Putamen (tissue), 1 donor: ENCODE measurements at regions not wholly inside any gene's neighbourhood (a gene's known extent, or its start where the extent isn't known, plus 50 kb on each side); places are given as distances from the start of the nearest gene placed in this dataset.
"Not testable (repeated sequence)": the region's sequence is repeated elsewhere in the genome, so short reads cannot be mapped to it uniquely, and the experiment has no call there.

ENCODE experiments used
- DNase-seq: peaks from one replicate; pipeline ENCODE4 v3.0.0-alpha.2; 2016; ENCODE audit warnings: low spot score

GRCh38 chr4:44964086-44964485 lies 237.7 kb upstream of the GNPDA2 start:
- DNase-seq: not testable (repeated sequence)

GRCh38 chr4:44961001-44961755 lies 234.8 kb upstream of the GNPDA2 start:
- DNase-seq: no peak

GRCh38 chr4:44931720-44932119 lies 205.4 kb upstream of the GNPDA2 start:
- DNase-seq: no peak

- DNase-seq: no peak
Measured at GRCh38 chr4:44928785-44929184, 202.4 kb upstream of the GNPDA2 start.

- no peak for DNase-seq
Measured at GRCh38 chr4:44927399-44928380, 201.3 kb upstream of the GNPDA2 start.

- DNase-seq: no peak
Measured at GRCh38 chr4:44916411-44916810, 190.1 kb upstream of the GNPDA2 start.

GRCh38 chr4:44914748-44915147 lies 188.4 kb upstream of the GNPDA2 start:
- DNase-seq: no peak

GRCh38 chr4:44914223-44914622 lies 187.9 kb upstream of the GNPDA2 start:
- no peak for DNase-seq

GRCh38 chr4:44912980-44913379 lies 186.6 kb upstream of the GNPDA2 start:
- DNase-seq: no peak

GRCh38 chr4:44908565-44908964 lies 182.2 kb upstream of the GNPDA2 start:
- DNase-seq: no peak

- no peak for DNase-seq
Measured at GRCh38 chr4:44872246-44872645, 145.9 kb upstream of the GNPDA2 start.

- no peak for DNase-seq
Measured at GRCh38 chr4:44871133-44871532, 144.8 kb upstream of the GNPDA2 start.

- DNase-seq: no peak
Measured at GRCh38 chr4:44869985-44870384, 143.6 kb upstream of the GNPDA2 start.

GRCh38 chr4:44869222-44869882 lies 143.0 kb upstream of the GNPDA2 start:
- no peak for DNase-seq

GRCh38 chr4:44861756-44862155 lies 135.4 kb upstream of the GNPDA2 start:
- no peak for DNase-seq

GRCh38 chr4:44859477-44859876 lies 133.1 kb upstream of the GNPDA2 start:
- DNase-seq: no peak

GRCh38 chr4:44848466-44848865 lies 122.1 kb upstream of the GNPDA2 start:
- no peak for DNase-seq

GRCh38 chr4:44845993-44846392 lies 119.6 kb upstream of the GNPDA2 start:
- DNase-seq: no peak

- DNase-seq: no peak
Measured at GRCh38 chr4:44845309-44845708, 119.0 kb upstream of the GNPDA2 start.

GRCh38 chr4:44842531-44842930 lies 116.2 kb upstream of the GNPDA2 start:
- DNase-seq: no peak

GRCh38 chr4:44817930-44818329 lies 91.6 kb upstream of the GNPDA2 start:
- DNase-seq: no peak

GRCh38 chr4:44806071-44806470 lies 79.7 kb upstream of the GNPDA2 start:
- no peak for DNase-seq

- no peak for DNase-seq
Measured at GRCh38 chr4:44804301-44804700, 77.9 kb upstream of the GNPDA2 start.
